Heart left ventricle (tissue), 16 donors: ENCODE measurements at regions not wholly inside any gene's neighbourhood (a gene's known extent, or its start where the extent isn't known, plus 50 kb on each side); places are given as distances from the start of the nearest gene placed in this dataset.
"Not testable (repeated sequence)": the region's sequence is repeated elsewhere in the genome, so short reads cannot be mapped to it uniquely, and the experiment has no call there.

ENCODE experiments used
- ATAC-seq, 4 donors: fragments of 200-7000 bp; cut with Tn5 transposase; one replicate each; pipeline ENCODE4 v1.9.1; 2020 to 2022; ENCODE audit warnings: moderate library complexity in 4 of 4, mild to moderate bottlenecking in 3 of 4, moderate number of reproducible peaks in 1 of 4
- DNase-seq, 5 donors: peaks; one replicate each; pipeline ENCODE4 v3.0.0-alpha.2; 2020
- H3K27ac ChIP-seq, 12 donors: fragments of 200-600 bp; sonication (generic) in 4 of 12; one replicate each; pipeline versions ENCODE4 v1.5.0 to v1.8.0; 2016 to 2022; ENCODE audit warnings: mild to moderate bottlenecking in 2 of 12
- H3K27me3 ChIP-seq, 9 donors: fragments of 200-600 bp; sonication (generic) in 2 of 9; one replicate each; pipeline versions ENCODE4 v1.5.1 to v1.8.0; 2016 to 2022; ENCODE audit warnings: mild to moderate bottlenecking in 3 of 9
- H3K36me3 ChIP-seq, 9 donors: fragments of 200-600 bp; sonication (generic) in 2 of 9; one replicate each; pipeline versions ENCODE4 v1.5.0 to v1.8.0; 2018 to 2022; ENCODE audit warnings: mild to moderate bottlenecking in 2 of 9
- H3K4me1 ChIP-seq, 12 donors: fragments of 200-600 bp; sonication (generic) in 4 of 12; one replicate each; pipeline versions ENCODE4 v1.5.0 to v1.8.0; 2016 to 2022; ENCODE audit warnings: mild to moderate bottlenecking in 3 of 12
- H3K4me3 ChIP-seq, 12 donors: fragments of 200-600 bp; sonication (generic) in 4 of 12; one replicate each; pipeline versions ENCODE4 v1.5.0 to v1.8.0; 2017 to 2022; ENCODE audit warnings: mild to moderate bottlenecking in 9 of 12, moderate library complexity in 4 of 12
- H3K9me3 ChIP-seq, 12 donors: fragments of 200-600 bp; sonication (generic) in 4 of 12; one replicate each; pipeline versions ENCODE4 v1.5.0 to v1.8.0; 2016 to 2022; ENCODE audit warnings: mild to moderate bottlenecking in 1 of 12
- POLR2A ChIP-seq, 2 donors: fragments of 450-650 bp; IDR thresholded peaks; one replicate each; pipeline ENCODE4 v1.6.1; 2017; ENCODE audit warnings: antibody characterized with exemption in 2 of 2, mild to moderate bottlenecking in 2 of 2, moderate library complexity in 2 of 2
- WGBS, 4 donors: extraction: QIAGEN DNeasy Blood & Tissue Kit in 2 of 4; methylation state at CpG; one replicate each; pipeline versions ENCODE4 v1.1.5 to v1.1.7; 2013 to 2018; 5-methylcytosine and 5-hydroxymethylcytosine counted together
- intact Hi-C, 10 donors: fragments of 100-400 bp; cut with DNase I; formaldehyde crosslinking; loops; one replicate each; pipeline versions ENCODE4 v1.11.1 to v1.14.2; 2022
- TF ChIP-seq, protein P1 (sequence below), 12 donors: fragments of 200-600 bp; sonication (generic) in 4 of 12; IDR thresholded peaks; one replicate each; pipeline versions ENCODE4 v1.5.0 to v1.8.0; 2018 to 2022; ENCODE audit warnings: antibody characterized with exemption in 12 of 12, mild to moderate bottlenecking in 5 of 12
- donor health status: ischemic (EF 13 %, LVEDD 7.1; RV severe dilation, severe dysfunction).
- donor health status: healthy with polysubstance abuse.
- donor health status: DM: no; HTN: yes; CAD: no.
- donor health status: DM: no; HTN: no; CAD: no.
- donor health status: ischemic (EF 25% LVEDD 6.9; RV normal size, moderate dysfunction).
- donor health status: ischemic (EF 25% LVEDD 5.7; RV mildly dilated, moderate dysfunction).
- donor health status: healthy.
- donor health status: DM: yes; HTN: yes; CAD: no.
- donor health status: ischemic (EF 35%, LVEDD 5.7; RV mildly dilated, moderate dysfunction).
- donor health status: nonischemic (EF 11% LVEDD 7.7; RV severe dilation, severe dysfunction).
- donor health status: DM: yes; HTN: yes; CAD: no.
- donor health status: PGD.
- donor health status: ischemic (EF 29% LVEDD 5.4; RV normal size, mild dysfunction).
- donor health status: nonischemic (EF 23%, LVEDD 6.1; RV moderate dilation, normal function).

DNA sequence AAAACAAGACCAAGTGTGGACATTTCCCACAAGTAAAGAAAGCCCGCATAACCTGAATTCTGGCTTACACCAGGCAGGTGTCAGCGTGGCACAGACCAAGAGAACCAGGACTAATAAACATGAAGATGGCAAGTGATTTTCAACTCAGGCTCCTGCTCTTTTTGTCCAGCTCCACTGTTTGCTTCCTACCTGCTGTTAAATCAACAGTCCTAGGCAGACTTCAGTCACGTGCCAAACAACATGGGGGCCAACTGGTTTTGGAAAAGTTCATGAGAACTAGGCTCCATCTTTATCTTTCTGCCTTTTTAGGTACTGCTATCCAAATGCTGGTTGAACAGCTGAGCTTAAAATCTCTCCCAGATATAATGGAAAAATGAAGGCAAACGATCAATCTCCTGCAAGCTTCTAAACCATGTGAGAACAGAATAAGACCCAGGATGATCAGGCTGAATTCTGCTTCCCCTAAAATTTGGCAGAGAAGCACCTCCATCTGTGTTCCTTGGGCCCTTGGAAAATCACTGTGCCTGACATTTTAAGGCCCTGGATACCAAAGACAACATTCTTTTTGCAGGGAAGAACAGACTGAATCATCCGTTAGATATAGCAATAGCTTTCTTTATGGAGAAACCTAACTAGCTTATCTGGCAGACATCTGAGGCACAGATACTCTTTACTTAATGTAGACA is 215.6 kb upstream of the USP15 start:
- no peaks in the 10 kb centered on the region for H3K4me1 ChIP-seq
- H3K27ac ChIP-seq = no peak overlapping the region
- H3K36me3 ChIP-seq = no peaks in the 10 kb centered on the region
- no peak overlapping the region for H3K4me3 ChIP-seq
- H3K27me3 ChIP-seq = no peaks in the 10 kb centered on the region
- ATAC-seq = no peak
- DNase-seq = no peak
- intact Hi-C loops = no loop called here
- no peak for TF ChIP-seq POLR2A (IDR thresholded peaks at IDR 0.05)
- TF ChIP-seq, protein P1, sequence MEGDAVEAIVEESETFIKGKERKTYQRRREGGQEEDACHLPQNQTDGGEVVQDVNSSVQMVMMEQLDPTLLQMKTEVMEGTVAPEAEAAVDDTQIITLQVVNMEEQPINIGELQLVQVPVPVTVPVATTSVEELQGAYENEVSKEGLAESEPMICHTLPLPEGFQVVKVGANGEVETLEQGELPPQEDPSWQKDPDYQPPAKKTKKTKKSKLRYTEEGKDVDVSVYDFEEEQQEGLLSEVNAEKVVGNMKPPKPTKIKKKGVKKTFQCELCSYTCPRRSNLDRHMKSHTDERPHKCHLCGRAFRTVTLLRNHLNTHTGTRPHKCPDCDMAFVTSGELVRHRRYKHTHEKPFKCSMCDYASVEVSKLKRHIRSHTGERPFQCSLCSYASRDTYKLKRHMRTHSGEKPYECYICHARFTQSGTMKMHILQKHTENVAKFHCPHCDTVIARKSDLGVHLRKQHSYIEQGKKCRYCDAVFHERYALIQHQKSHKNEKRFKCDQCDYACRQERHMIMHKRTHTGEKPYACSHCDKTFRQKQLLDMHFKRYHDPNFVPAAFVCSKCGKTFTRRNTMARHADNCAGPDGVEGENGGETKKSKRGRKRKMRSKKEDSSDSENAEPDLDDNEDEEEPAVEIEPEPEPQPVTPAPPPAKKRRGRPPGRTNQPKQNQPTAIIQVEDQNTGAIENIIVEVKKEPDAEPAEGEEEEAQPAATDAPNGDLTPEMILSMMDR (IDR thresholded peaks at IDR 0.05) = no peak
- 65 to 77% (median 72%) methylated on average over 5 of the region's 5 CpGs for WGBS, 4 donors
- H3K9me3 ChIP-seq = no peaks in the 10 kb centered on the region

DNA sequence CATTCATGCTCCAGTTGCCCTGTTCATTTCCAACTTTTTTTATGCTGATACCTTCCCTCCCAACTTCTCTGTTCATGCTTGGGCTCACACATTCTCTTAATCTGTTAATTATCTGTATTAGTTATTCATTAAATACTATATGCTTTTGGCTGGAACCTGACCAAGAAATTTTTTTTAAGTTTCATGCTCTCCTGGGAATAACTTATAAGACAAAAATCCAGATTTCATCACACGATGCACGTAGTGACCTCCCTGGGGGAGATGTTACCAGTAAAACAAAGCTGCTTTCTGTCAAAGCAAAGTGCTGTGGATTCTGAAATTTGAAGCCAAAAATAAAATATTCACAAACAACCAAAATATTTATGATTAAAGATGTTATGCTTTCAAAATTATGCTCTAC is 215.0 kb upstream of the USP15 start:
- no peaks in the 10 kb centered on the region for H3K36me3 ChIP-seq
- H3K27ac ChIP-seq = no peak overlapping the region
- WGBS, 4 donors = 25 to 68% (median 41%) methylated on average over 2 of the region's 2 CpGs
- intact Hi-C loops = no loop called here
- no peak for ATAC-seq
- H3K27me3 ChIP-seq = no peaks in the 10 kb centered on the region
- no peak for TF ChIP-seq POLR2A (IDR thresholded peaks at IDR 0.05)
- TF ChIP-seq, protein P1 (IDR thresholded peaks at IDR 0.05) = no peak
- no peak overlapping the region for H3K4me3 ChIP-seq
- no peak for DNase-seq
- no peaks in the 10 kb centered on the region for H3K9me3 ChIP-seq
- no peaks in the 10 kb centered on the region for H3K4me1 ChIP-seq

DNA sequence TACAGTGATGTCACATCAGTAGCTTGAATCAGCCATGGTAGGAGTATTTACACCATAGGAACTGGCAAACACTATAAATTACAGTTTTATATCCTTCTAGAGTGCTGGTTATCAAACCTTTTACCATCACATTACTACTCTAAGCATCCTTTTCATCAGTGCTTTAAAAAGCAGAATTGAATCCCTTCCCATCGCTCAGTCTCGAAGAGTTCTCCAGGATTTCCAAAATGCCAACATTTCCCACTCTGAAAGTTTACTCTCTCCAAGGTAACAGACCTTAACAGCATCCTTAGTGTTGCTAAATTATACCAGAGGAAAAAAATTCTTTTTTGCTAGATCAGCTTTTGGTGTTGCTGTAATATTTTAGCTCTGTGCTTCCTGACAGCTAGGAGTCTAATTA is 209.4 kb upstream of the USP15 start:
- no peaks in the 10 kb centered on the region for H3K4me1 ChIP-seq
- H3K27ac ChIP-seq = no peak overlapping the region
- TF ChIP-seq, protein P1 (IDR thresholded peaks at IDR 0.05) = no peak
- TF ChIP-seq POLR2A (IDR thresholded peaks at IDR 0.05) = no peak
- H3K9me3 ChIP-seq = no peaks in the 10 kb centered on the region
- no peaks in the 10 kb centered on the region for H3K36me3 ChIP-seq
- 94 to 97% (median 95%) methylated on average over 2 of the region's 2 CpGs for WGBS, 4 donors
- H3K27me3 ChIP-seq = no peaks in the 10 kb centered on the region
- H3K4me3 ChIP-seq = no peak overlapping the region
- intact Hi-C loops = no loop called here
- ATAC-seq (no peak), DNase-seq (no peak)

DNA sequence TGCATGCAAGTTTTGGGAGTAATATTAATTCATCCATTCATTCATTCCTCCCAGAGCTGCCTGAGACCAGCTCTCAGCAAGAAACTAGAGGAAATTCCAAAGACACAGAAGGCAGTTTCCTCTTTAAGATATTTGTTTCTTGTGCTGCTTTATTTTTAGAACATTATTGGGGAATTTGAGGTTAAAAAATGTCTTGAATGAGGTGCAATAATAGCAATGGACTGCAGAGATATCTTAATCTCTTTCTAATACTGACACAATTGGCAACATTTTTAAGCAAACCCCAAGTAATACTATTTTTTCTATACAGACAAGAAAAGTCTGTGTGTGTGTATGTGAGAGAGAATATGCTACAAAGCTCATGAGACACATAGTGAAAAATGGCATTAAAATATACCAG is 190.2 kb upstream of the USP15 start:
- DNase-seq = no peak
- H3K36me3 ChIP-seq = no peaks in the 10 kb centered on the region
- ATAC-seq = no peak

DNA sequence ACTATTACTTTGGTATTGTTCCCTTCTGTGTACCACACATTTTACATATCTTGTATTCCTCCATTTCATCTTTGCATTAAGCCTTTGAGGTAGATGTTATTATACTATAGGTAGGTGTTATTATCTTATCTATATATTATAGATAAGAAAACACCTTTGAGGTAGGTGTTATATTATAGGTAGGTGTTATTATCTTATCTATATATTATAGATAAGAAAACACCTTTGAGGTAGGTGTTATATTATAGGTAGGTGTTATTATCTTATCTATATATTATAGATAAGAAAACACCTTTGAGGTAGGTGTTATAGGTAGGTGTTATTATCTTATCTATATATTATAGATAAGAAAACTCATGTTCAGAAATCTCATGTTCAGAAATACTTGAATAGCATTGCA is 187.0 kb upstream of the USP15 start:
- DNase-seq, ATAC-seq, H3K27ac ChIP-seq, H3K36me3 ChIP-seq, H3K27me3 ChIP-seq, H3K9me3 ChIP-seq, intact Hi-C loops, H3K4me3 ChIP-seq, H3K4me1 ChIP-seq: not testable (repeated sequence)

More for the DNA sequence above, 190.2 kb upstream of the USP15 start:
- intact Hi-C loops = no loop called here
- H3K4me1 ChIP-seq = no peaks in the 10 kb centered on the region
- TF ChIP-seq POLR2A (IDR thresholded peaks at IDR 0.05) = no peak
- TF ChIP-seq, protein P1 (IDR thresholded peaks at IDR 0.05) = no peak
- H3K9me3 ChIP-seq = no peaks in the 10 kb centered on the region
- no peak overlapping the region for H3K27ac ChIP-seq
- no peak overlapping the region for H3K4me3 ChIP-seq
- no peaks in the 10 kb centered on the region for H3K27me3 ChIP-seq
